ENCODE measurements at regions not wholly inside any gene's neighbourhood (a gene's known extent, or its start where the extent isn't known, plus 50 kb on each side); places are given as distances from the start of the nearest gene placed in this dataset.

GRCh38 chr6:145036236-145036635 lies 699.1 kb downstream of the EPM2A start:
- no peak for TF ChIP-seq POLR2A (IDR thresholded peaks at IDR 0.05)
- TF ChIP-seq CTCF (IDR thresholded peaks at IDR 0.05): no peak
